BLaER1 (cell line): ENCODE measurements at regions not wholly inside any gene's neighbourhood (a gene's known extent, or its start where the extent isn't known, plus 50 kb on each side); places are given as distances from the start of the nearest gene placed in this dataset.
"Not testable (repeated sequence)": the region's sequence is repeated elsewhere in the genome, so short reads cannot be mapped to it uniquely, and the experiment has no call there.

ENCODE experiments used
- H3K27ac ChIP-seq: shearing (Covaris generic); formaldehyde crosslinking; 2 replicates; pipeline ENCODE4 v1.8.1; 2022
- H3K27me3 ChIP-seq: shearing (Covaris generic); formaldehyde crosslinking; 2 replicates; pipeline ENCODE4 v1.8.1; 2022
- H3K36me3 ChIP-seq: shearing (Covaris generic); formaldehyde crosslinking; 2 replicates; pipeline ENCODE4 v1.8.1; 2022
- H3K4me1 ChIP-seq: shearing (Covaris generic); formaldehyde crosslinking; 2 replicates; pipeline ENCODE4 v1.8.1; 2022
- H3K4me2 ChIP-seq: shearing (Covaris generic); formaldehyde crosslinking; 2 replicates; pipeline ENCODE4 v1.8.1; 2022
- H3K4me3 ChIP-seq: shearing (Covaris generic); formaldehyde crosslinking; 2 replicates; pipeline ENCODE4 v1.8.1; 2022
- H3K9ac ChIP-seq: shearing (Covaris generic); formaldehyde crosslinking; 2 replicates; pipeline ENCODE4 v1.8.1; 2022
- H3K9me3 ChIP-seq: shearing (Covaris generic); formaldehyde crosslinking; 2 replicates; pipeline ENCODE4 v1.8.1; 2022
- H4K20me1 ChIP-seq: shearing (Covaris generic); formaldehyde crosslinking; 2 replicates; pipeline ENCODE4 v1.8.1; 2022
- Cebpa-rat ChIP-seq: shearing (Covaris generic); IDR thresholded peaks from 2 replicates; pipeline ENCODE4 v1.8.1; 2022

- no peak overlapping the region for H3K27ac ChIP-seq
- no peaks in the 10 kb centered on the region for H3K9me3 ChIP-seq
- H3K36me3 ChIP-seq: no peaks in the 10 kb centered on the region
- H3K4me1 ChIP-seq: 0 out of 2 replicates have a peak, but pooled peaks cover 5% of the 10 kb centered on the region
- TF ChIP-seq Cebpa-rat: no peak
- no peak overlapping the region for H3K4me2 ChIP-seq
- H3K27me3 ChIP-seq: no peaks in the 10 kb centered on the region
- H4K20me1 ChIP-seq: no peaks in the 10 kb centered on the region
- H3K4me3 ChIP-seq: no peak overlapping the region
- H3K9ac ChIP-seq: no peak overlapping the region
Observed at GRCh38 chr1:112818990-112819689, 104.0 kb upstream of the PPM1J start.

- TF ChIP-seq Cebpa-rat: no peak
- no peaks in the 10 kb centered on the region for H3K9me3 ChIP-seq
- H3K27ac ChIP-seq: no peak overlapping the region
- H3K36me3 ChIP-seq: no peaks in the 10 kb centered on the region
- no peak overlapping the region for H3K4me2 ChIP-seq
- 0 out of 2 replicates have a peak, but pooled peaks cover 5% of the 10 kb centered on the region for H3K4me1 ChIP-seq
- H3K4me3 ChIP-seq: no peak overlapping the region
- H3K27me3 ChIP-seq: no peaks in the 10 kb centered on the region
- H4K20me1 ChIP-seq: no peaks in the 10 kb centered on the region
- no peak overlapping the region for H3K9ac ChIP-seq
Observed at GRCh38 chr1:112817555-112818373, 102.6 kb upstream of the PPM1J start.

GRCh38 chr1:112815376-112815775 lies 100.2 kb upstream of the PPM1J start:
- Histone ChIP-seq H3K9me3 (no peaks in the 10 kb centered on the region), H3K4me3 (no peak overlapping the region), H3K27me3 (no peaks in the 10 kb centered on the region), H3K36me3 (no peaks in the 10 kb centered on the region), H3K27ac (no peak overlapping the region), H3K4me2 (no peak overlapping the region), H3K4me1 (0 out of 2 replicates have a peak, but pooled peaks cover 5% of the 10 kb centered on the region), H4K20me1 (no peaks in the 10 kb centered on the region), H3K9ac (no peak overlapping the region)
- TF ChIP-seq Cebpa-rat: no peak

- not testable (repeated sequence) for H3K27me3 ChIP-seq, H3K9ac ChIP-seq, H3K4me3 ChIP-seq, H3K4me2 ChIP-seq, H3K9me3 ChIP-seq, H3K27ac ChIP-seq, H3K36me3 ChIP-seq, H3K4me1 ChIP-seq, H4K20me1 ChIP-seq
Observed at GRCh38 chr1:112814645-112815044, 99.5 kb upstream of the PPM1J start.

- no peak for TF ChIP-seq Cebpa-rat
- H3K36me3 ChIP-seq: no peaks in the 10 kb centered on the region
- no peak overlapping the region for H3K27ac ChIP-seq
- H4K20me1 ChIP-seq: no peaks in the 10 kb centered on the region
- no peak overlapping the region for H3K9ac ChIP-seq
- H3K4me3 ChIP-seq: no peak overlapping the region
- no peaks in the 10 kb centered on the region for H3K4me1 ChIP-seq
- no peaks in the 10 kb centered on the region for H3K27me3 ChIP-seq
- no peaks in the 10 kb centered on the region for H3K9me3 ChIP-seq
- no peak overlapping the region for H3K4me2 ChIP-seq
Observed at GRCh38 chr1:112808861-112809684, 93.9 kb upstream of the PPM1J start.

- Histone ChIP-seq H3K4me1 (no peaks in the 10 kb centered on the region), H3K36me3 (no peaks in the 10 kb centered on the region), H3K9ac (no peak overlapping the region), H3K9me3 (no peaks in the 10 kb centered on the region), H4K20me1 (no peaks in the 10 kb centered on the region), H3K4me3 (no peak overlapping the region), H3K27ac (no peak overlapping the region), H3K4me2 (no peak overlapping the region), H3K27me3 (no peaks in the 10 kb centered on the region)
- no peak for TF ChIP-seq Cebpa-rat
Observed at GRCh38 chr1:112807999-112808398, 92.9 kb upstream of the PPM1J start.

- H3K4me3 ChIP-seq: no peak overlapping the region
- no peak for TF ChIP-seq Cebpa-rat
- no peaks in the 10 kb centered on the region for H3K9me3 ChIP-seq
- H3K4me1 ChIP-seq: no peaks in the 10 kb centered on the region
- no peak overlapping the region for H3K27ac ChIP-seq
- H3K27me3 ChIP-seq: no peaks in the 10 kb centered on the region
- H3K36me3 ChIP-seq: no peaks in the 10 kb centered on the region
- H3K4me2 ChIP-seq: no peak overlapping the region
- no peak overlapping the region for H3K9ac ChIP-seq
- no peaks in the 10 kb centered on the region for H4K20me1 ChIP-seq
Observed at GRCh38 chr1:112807117-112807516, 92.0 kb upstream of the PPM1J start.

- Histone ChIP-seq H4K20me1 (no peaks in the 10 kb centered on the region), H3K9ac (no peak overlapping the region), H3K36me3 (no peaks in the 10 kb centered on the region), H3K27me3 (no peaks in the 10 kb centered on the region), H3K27ac (no peak overlapping the region), H3K4me1 (no peaks in the 10 kb centered on the region), H3K9me3 (no peaks in the 10 kb centered on the region), H3K4me2 (no peak overlapping the region), H3K4me3 (no peak overlapping the region)
- TF ChIP-seq Cebpa-rat: no peak
Observed at GRCh38 chr1:112806090-112806642, 91.0 kb upstream of the PPM1J start.

- Histone ChIP-seq H3K36me3 (no peaks in the 10 kb centered on the region), H3K4me2 (no peak overlapping the region), H3K4me1 (0 out of 2 replicates have a peak, but pooled peaks cover 4% of the 10 kb centered on the region), H3K4me3 (no peak overlapping the region), H3K9ac (0 out of 2 replicates have a peak overlapping the region, but pooled peaks have one; percentile 24), H3K9me3 (no peaks in the 10 kb centered on the region), H4K20me1 (no peaks in the 10 kb centered on the region), H3K27me3 (no peaks in the 10 kb centered on the region), H3K27ac (no peak overlapping the region)
- no peak for TF ChIP-seq Cebpa-rat
Observed at GRCh38 chr1:112805155-112805853, 90.2 kb upstream of the PPM1J start.
